ENCODE measurements at regions not wholly inside any gene's neighbourhood (a gene's known extent, or its start where the extent isn't known, plus 50 kb on each side); places are given as distances from the start of the nearest gene placed in this dataset.

DNA sequence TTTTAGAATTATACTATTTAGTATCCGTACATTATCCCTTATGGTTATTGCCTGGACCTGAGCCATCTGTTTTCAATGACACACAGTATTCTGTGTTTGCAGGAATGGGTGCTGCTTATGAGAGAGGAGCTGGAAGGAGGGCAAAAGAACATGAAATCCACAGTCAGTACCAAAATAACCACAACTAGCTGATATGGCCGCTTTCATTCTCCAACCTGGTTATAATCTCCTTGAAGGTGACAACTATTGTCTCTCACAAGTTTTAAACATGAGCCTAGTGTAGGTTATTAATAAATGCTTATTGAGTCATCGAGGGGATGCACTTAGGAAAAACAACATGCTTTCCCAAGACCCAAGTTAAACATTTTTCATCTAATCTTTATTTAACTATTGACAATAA lies 356.6 kb downstream of the BMP2 start:
- ChIA-PET POLR2A (no interaction called here), CTCF (interaction anchor here (0.6 to 3.1 kb wide), 3 partner anchors 8 to 552 kb away, joined by 3 to 32 read pairs (median 4); no protein-coding TSS in a partner anchor)
- Histone ChIP-seq H3K9me3 (ENCODE audit: control insufficient read depth, insufficient read depth, low read depth, low read length) (no peaks in the 10 kb centered on the region), H3K4me3 (ENCODE audit: low read depth, low read length) (no peak overlapping the region), H3K4me1 (ENCODE audit: control insufficient read depth, insufficient read depth, low read length) (no peaks in the 10 kb centered on the region), H3K27ac (ENCODE audit: extremely low read depth, low read depth, low read length) (no peak overlapping the region), H3K36me3 (ENCODE audit: control insufficient read depth in 2 of 2, insufficient read depth in 1 of 2, low read length in 2 of 2) (no peaks in the 10 kb centered on the region)
- TF ChIP-seq ZNF133 (tag by site-specific recombination; IDR thresholded peaks at IDR 0.05) = no peak
- TF ChIP-seq, protein P1, sequence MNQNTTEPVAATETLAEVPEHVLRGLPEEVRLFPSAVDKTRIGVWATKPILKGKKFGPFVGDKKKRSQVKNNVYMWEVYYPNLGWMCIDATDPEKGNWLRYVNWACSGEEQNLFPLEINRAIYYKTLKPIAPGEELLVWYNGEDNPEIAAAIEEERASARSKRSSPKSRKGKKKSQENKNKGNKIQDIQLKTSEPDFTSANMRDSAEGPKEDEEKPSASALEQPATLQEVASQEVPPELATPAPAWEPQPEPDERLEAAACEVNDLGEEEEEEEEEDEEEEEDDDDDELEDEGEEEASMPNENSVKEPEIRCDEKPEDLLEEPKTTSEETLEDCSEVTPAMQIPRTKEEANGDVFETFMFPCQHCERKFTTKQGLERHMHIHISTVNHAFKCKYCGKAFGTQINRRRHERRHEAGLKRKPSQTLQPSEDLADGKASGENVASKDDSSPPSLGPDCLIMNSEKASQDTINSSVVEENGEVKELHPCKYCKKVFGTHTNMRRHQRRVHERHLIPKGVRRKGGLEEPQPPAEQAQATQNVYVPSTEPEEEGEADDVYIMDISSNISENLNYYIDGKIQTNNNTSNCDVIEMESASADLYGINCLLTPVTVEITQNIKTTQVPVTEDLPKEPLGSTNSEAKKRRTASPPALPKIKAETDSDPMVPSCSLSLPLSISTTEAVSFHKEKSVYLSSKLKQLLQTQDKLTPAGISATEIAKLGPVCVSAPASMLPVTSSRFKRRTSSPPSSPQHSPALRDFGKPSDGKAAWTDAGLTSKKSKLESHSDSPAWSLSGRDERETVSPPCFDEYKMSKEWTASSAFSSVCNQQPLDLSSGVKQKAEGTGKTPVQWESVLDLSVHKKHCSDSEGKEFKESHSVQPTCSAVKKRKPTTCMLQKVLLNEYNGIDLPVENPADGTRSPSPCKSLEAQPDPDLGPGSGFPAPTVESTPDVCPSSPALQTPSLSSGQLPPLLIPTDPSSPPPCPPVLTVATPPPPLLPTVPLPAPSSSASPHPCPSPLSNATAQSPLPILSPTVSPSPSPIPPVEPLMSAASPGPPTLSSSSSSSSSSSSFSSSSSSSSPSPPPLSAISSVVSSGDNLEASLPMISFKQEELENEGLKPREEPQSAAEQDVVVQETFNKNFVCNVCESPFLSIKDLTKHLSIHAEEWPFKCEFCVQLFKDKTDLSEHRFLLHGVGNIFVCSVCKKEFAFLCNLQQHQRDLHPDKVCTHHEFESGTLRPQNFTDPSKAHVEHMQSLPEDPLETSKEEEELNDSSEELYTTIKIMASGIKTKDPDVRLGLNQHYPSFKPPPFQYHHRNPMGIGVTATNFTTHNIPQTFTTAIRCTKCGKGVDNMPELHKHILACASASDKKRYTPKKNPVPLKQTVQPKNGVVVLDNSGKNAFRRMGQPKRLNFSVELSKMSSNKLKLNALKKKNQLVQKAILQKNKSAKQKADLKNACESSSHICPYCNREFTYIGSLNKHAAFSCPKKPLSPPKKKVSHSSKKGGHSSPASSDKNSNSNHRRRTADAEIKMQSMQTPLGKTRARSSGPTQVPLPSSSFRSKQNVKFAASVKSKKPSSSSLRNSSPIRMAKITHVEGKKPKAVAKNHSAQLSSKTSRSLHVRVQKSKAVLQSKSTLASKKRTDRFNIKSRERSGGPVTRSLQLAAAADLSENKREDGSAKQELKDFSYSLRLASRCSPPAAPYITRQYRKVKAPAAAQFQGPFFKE (tag by site-specific recombination; IDR thresholded peaks at IDR 0.05; ENCODE audit: borderline replicate concordance) = no peak
- TF ChIP-seq, protein P2, sequence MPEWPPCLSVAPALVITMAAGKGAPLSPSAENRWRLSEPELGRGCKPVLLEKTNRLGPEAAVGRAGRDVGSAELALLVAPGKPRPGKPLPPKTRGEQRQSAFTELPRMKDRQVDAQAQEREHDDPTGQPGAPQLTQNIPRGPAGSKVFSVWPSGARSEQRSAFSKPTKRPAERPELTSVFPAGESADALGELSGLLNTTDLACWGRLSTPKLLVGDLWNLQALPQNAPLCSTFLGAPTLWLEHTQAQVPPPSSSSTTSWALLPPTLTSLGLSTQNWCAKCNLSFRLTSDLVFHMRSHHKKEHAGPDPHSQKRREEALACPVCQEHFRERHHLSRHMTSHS (tag by site-specific recombination; IDR thresholded peaks at IDR 0.05) = no peak
- no peak for TF ChIP-seq GLI2 (tag by site-specific recombination; IDR thresholded peaks at IDR 0.05; ENCODE audit: borderline replicate concordance, low read depth)
- TF ChIP-seq, protein P3, sequence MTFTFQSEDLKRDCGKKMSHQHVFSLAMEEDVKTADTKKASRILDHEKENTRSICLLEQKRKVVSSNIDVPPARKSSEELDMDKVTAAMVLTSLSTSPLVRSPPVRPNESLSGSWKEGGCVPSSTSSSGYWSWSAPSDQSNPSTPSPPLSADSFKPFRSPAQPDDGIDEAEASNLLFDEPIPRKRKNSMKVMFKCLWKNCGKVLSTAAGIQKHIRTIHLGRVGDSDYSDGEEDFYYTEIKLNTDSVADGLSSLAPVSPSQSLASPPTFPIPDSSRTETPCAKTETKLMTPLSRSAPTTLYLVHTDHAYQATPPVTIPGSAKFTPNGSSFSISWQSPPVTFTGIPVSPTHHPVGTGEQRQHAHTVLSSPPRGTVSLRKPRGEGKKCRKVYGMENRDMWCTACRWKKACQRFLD (tag by site-specific recombination; IDR thresholded peaks at IDR 0.05) = no peak
- TF ChIP-seq ZNF830 (tag by site-specific recombination; IDR thresholded peaks at IDR 0.05; ENCODE audit: low read depth) = no peak
- no peak for TF ChIP-seq ZNF555 (tag by site-specific recombination; conservative IDR thresholded peaks at IDR 0.05)
- TF ChIP-seq KLF7 (tag by site-specific recombination; IDR thresholded peaks at IDR 0.05; ENCODE audit: borderline replicate concordance) = no peak
- TF ChIP-seq, protein P4, sequence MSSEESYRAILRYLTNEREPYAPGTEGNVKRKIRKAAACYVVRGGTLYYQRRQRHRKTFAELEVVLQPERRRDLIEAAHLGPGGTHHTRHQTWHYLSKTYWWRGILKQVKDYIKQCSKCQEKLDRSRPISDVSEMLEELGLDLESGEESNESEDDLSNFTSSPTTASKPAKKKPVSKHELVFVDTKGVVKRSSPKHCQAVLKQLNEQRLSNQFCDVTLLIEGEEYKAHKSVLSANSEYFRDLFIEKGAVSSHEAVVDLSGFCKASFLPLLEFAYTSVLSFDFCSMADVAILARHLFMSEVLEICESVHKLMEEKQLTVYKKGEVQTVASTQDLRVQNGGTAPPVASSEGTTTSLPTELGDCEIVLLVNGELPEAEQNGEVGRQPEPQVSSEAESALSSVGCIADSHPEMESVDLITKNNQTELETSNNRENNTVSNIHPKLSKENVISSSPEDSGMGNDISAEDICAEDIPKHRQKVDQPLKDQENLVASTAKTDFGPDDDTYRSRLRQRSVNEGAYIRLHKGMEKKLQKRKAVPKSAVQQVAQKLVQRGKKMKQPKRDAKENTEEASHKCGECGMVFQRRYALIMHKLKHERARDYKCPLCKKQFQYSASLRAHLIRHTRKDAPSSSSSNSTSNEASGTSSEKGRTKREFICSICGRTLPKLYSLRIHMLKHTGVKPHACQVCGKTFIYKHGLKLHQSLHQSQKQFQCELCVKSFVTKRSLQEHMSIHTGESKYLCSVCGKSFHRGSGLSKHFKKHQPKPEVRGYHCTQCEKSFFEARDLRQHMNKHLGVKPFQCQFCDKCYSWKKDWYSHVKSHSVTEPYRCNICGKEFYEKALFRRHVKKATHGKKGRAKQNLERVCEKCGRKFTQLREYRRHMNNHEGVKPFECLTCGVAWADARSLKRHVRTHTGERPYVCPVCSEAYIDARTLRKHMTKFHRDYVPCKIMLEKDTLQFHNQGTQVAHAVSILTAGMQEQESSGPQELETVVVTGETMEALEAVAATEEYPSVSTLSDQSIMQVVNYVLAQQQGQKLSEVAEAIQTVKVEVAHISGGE (tag by site-specific recombination; conservative IDR thresholded peaks at IDR 0.05; ENCODE audit: low read depth) = no peak
- TF ChIP-seq REPIN1 (tag by site-specific recombination; IDR thresholded peaks at IDR 0.05; ENCODE audit: low read depth) = no peak
- TF ChIP-seq ZNF302 (tag by site-specific recombination; IDR thresholded peaks at IDR 0.05; ENCODE audit: low read depth) = no peak
- TF ChIP-seq GLIS1 (tag by site-specific recombination; IDR thresholded peaks at IDR 0.05) = no peak
- no peak for TF ChIP-seq ZNF76 (tag by site-specific recombination; IDR thresholded peaks at IDR 0.05; ENCODE audit: borderline replicate concordance, low read depth)
- TF ChIP-seq ZNF169 (tag by site-specific recombination; IDR thresholded peaks at IDR 0.05) = no peak
- no peak for TF ChIP-seq ZNF311 (tag by site-specific recombination; IDR thresholded peaks at IDR 0.05; ENCODE audit: borderline replicate concordance)
- TF ChIP-seq, protein P5, sequence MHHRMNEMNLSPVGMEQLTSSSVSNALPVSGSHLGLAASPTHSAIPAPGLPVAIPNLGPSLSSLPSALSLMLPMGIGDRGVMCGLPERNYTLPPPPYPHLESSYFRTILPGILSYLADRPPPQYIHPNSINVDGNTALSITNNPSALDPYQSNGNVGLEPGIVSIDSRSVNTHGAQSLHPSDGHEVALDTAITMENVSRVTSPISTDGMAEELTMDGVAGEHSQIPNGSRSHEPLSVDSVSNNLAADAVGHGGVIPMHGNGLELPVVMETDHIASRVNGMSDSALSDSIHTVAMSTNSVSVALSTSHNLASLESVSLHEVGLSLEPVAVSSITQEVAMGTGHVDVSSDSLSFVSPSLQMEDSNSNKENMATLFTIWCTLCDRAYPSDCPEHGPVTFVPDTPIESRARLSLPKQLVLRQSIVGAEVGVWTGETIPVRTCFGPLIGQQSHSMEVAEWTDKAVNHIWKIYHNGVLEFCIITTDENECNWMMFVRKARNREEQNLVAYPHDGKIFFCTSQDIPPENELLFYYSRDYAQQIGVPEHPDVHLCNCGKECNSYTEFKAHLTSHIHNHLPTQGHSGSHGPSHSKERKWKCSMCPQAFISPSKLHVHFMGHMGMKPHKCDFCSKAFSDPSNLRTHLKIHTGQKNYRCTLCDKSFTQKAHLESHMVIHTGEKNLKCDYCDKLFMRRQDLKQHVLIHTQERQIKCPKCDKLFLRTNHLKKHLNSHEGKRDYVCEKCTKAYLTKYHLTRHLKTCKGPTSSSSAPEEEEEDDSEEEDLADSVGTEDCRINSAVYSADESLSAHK (tag by site-specific recombination; IDR thresholded peaks at IDR 0.05) = no peak
- TF ChIP-seq GLIS2 (tag by site-specific recombination; IDR thresholded peaks at IDR 0.05) = no peak
- no peak for TF ChIP-seq ZNF660 (tag by site-specific recombination; IDR thresholded peaks at IDR 0.05)
